ENCODE measurements at regions not wholly inside any gene's neighbourhood (a gene's known extent, or its start where the extent isn't known, plus 50 kb on each side); places are given as distances from the start of the nearest gene placed in this dataset.

DNA sequence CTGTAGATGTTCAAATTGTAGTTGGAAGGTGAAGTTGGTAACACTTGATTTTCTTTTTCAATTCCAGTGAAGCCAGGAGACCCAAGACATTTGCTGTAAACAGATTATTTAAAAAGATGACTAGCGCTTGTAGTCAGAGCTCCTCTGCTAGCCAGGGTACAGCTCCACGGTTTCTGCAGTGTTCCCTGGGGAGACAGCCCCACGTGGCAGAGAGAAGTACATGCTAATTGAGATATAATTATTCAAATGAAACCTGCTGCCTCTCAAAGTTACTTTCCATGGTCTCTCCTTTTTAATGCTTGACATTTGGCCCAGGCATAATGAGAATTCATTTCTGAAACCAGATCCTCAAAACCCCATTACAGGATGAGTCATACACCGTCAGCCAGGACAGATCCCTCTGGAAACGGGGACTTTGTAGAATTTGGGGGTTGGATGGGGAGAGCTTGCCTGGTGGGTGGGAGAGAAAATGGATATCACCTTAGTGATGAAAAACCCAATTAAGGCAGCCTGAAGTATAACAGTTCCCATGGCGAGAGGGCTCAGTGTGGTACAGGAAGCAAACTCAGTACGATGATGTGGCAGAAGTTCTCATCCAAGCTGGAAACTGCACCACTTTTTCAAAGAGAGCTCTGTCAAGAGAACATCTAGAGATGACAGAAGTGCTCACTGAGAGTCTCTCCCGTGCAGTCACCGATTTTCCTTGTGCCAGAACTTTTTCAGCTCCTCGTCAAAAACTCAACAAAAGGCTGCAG is 637.7 kb upstream of the TMEM132C start:
- intact Hi-C loops (cut with micrococcal nuclease): no loop called here
- Mint-ChIP-seq H3K36me3 (no peaks in the 10 kb centered on the region), H3K27me3 (ENCODE audit: low read depth in 2 of 2) (no peaks in the 10 kb centered on the region), H3K9me3 (peaks cover 0 to 6% of the 10 kb centered on the region in 2 donors), H3K27ac (no peak overlapping the region), H3K4me1 (no peaks in the 10 kb centered on the region), H3K4me3 (no peak overlapping the region)
- 79% methylated on average over 10 of the region's 10 CpGs for WGBS (ENCODE audit: insufficient coverage)
- no peaks in the 10 kb centered on the region for H3K36me3 ChIP-seq (ENCODE audit: control insufficient read depth, insufficient read depth, low read length)
- ATAC-seq (no peak), DNase-seq (no peak)
- no peak overlapping the region for H3K27ac ChIP-seq (ENCODE audit: low read length)
- TF ChIP-seq, protein P1, sequence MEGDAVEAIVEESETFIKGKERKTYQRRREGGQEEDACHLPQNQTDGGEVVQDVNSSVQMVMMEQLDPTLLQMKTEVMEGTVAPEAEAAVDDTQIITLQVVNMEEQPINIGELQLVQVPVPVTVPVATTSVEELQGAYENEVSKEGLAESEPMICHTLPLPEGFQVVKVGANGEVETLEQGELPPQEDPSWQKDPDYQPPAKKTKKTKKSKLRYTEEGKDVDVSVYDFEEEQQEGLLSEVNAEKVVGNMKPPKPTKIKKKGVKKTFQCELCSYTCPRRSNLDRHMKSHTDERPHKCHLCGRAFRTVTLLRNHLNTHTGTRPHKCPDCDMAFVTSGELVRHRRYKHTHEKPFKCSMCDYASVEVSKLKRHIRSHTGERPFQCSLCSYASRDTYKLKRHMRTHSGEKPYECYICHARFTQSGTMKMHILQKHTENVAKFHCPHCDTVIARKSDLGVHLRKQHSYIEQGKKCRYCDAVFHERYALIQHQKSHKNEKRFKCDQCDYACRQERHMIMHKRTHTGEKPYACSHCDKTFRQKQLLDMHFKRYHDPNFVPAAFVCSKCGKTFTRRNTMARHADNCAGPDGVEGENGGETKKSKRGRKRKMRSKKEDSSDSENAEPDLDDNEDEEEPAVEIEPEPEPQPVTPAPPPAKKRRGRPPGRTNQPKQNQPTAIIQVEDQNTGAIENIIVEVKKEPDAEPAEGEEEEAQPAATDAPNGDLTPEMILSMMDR (IDR thresholded peaks at IDR 0.05): no peak
- H3K4me3 ChIP-seq (ENCODE audit: low read length): no peak overlapping the region
- H3K27me3 ChIP-seq (ENCODE audit: control insufficient read depth, insufficient read depth, low read length): no peaks in the 10 kb centered on the region
- peaks cover 2% of the 10 kb centered on the region for H3K9me3 ChIP-seq (ENCODE audit: control insufficient read depth, insufficient read depth, low read length)
- no peaks in the 10 kb centered on the region for H3K4me1 ChIP-seq (ENCODE audit: control insufficient read depth, insufficient read depth, low read length)

GRCh38 chr12:127632461-127632860 is 634.5 kb upstream of the TMEM132C start:
- WGBS (ENCODE audit: insufficient coverage): 89% methylated on average over 11 of the region's 11 CpGs
- ATAC-seq (no peak), DNase-seq (no peak)
- Mint-ChIP-seq H3K27ac (no peak overlapping the region), H3K27me3 (ENCODE audit: low read depth in 2 of 2) (no peaks in the 10 kb centered on the region), H3K36me3 (no peaks in the 10 kb centered on the region), H3K4me1 (no peaks in the 10 kb centered on the region), H3K4me3 (no peak overlapping the region), H3K9me3 (peaks cover 0 to 6% of the 10 kb centered on the region in 2 donors)
- Histone ChIP-seq H3K36me3 (ENCODE audit: control insufficient read depth, insufficient read depth, low read length) (no peaks in the 10 kb centered on the region), H3K27me3 (ENCODE audit: control insufficient read depth, insufficient read depth, low read length) (no peaks in the 10 kb centered on the region), H3K27ac (ENCODE audit: low read length) (no peak overlapping the region), H3K4me3 (ENCODE audit: low read length) (no peak overlapping the region), H3K9me3 (ENCODE audit: control insufficient read depth, insufficient read depth, low read length) (peaks cover 2% of the 10 kb centered on the region), H3K4me1 (ENCODE audit: control insufficient read depth, insufficient read depth, low read length) (no peaks in the 10 kb centered on the region)
- intact Hi-C loops (cut with micrococcal nuclease): no loop called here
- TF ChIP-seq, protein P1 (IDR thresholded peaks at IDR 0.05): no peak

DNA sequence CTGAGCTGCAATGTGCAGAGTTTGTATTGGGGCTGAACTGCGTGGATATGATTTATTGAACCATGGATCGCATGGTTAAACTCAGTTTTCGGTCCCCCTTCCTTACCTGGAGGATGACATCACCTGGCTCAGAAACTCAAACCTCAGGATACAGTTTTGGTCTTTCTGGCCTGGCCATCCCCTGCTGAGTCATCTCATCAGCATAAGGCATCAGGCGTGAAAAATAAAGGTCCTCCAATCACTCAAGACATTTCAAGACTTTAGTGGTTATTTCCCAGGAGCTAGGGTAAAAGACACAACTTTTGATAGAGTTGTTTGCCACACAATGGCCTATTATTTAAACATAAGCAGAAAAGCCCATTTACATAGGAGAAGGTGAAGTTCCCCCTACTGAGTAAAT is 631.1 kb upstream of the TMEM132C start:
- Histone ChIP-seq H3K4me1 (ENCODE audit: control insufficient read depth, insufficient read depth, low read length) (no peaks in the 10 kb centered on the region), H3K27me3 (ENCODE audit: control insufficient read depth, insufficient read depth, low read length) (no peaks in the 10 kb centered on the region), H3K36me3 (ENCODE audit: control insufficient read depth, insufficient read depth, low read length) (no peaks in the 10 kb centered on the region), H3K4me3 (ENCODE audit: low read length) (no peak overlapping the region), H3K27ac (ENCODE audit: low read length) (no peak overlapping the region), H3K9me3 (ENCODE audit: control insufficient read depth, insufficient read depth, low read length) (peaks cover 2% of the 10 kb centered on the region)
- intact Hi-C loops (cut with micrococcal nuclease): no loop called here
- Mint-ChIP-seq H3K4me1 (no peaks in the 10 kb centered on the region), H3K27ac (no peak overlapping the region), H3K27me3 (ENCODE audit: low read depth in 2 of 2) (no peaks in the 10 kb centered on the region), H3K9me3 (peaks cover 0 to 8% of the 10 kb centered on the region in 2 donors), H3K36me3 (no peaks in the 10 kb centered on the region), H3K4me3 (no peak overlapping the region)
- DNase-seq (no peak), ATAC-seq (no peak)
- TF ChIP-seq, protein P1 (IDR thresholded peaks at IDR 0.05): no peak
- WGBS (ENCODE audit: insufficient coverage): 85% methylated on average over 4 of the region's 4 CpGs

DNA sequence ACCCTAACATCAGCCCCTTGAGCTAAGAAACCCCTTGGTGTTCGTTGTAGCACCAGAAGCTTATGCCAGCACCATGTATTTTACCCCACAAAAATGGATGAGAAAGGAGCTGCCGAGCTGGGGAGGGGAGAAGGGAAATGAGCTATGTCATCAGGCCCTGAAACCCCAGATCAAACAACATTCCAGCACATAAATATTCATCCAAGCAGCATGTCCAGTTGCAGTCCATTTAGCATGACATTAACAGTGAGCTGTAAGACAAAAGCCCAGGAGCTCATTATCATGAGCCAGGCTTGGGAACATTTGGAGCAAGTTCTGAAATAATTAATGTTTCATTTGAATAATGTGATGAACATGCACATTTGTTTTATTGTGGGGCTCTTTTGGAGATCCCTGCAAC is 630.1 kb upstream of the TMEM132C start:
- Mint-ChIP-seq H3K4me1 (no peaks in the 10 kb centered on the region), H3K36me3 (no peaks in the 10 kb centered on the region), H3K27me3 (ENCODE audit: low read depth in 2 of 2) (no peaks in the 10 kb centered on the region), H3K4me3 (no peak overlapping the region), H3K9me3 (peaks cover 0 to 5% of the 10 kb centered on the region in 2 donors), H3K27ac (no peak overlapping the region)
- Histone ChIP-seq H3K4me3 (ENCODE audit: low read length) (no peak overlapping the region), H3K36me3 (ENCODE audit: control insufficient read depth, insufficient read depth, low read length) (no peaks in the 10 kb centered on the region), H3K4me1 (ENCODE audit: control insufficient read depth, insufficient read depth, low read length) (no peaks in the 10 kb centered on the region), H3K9me3 (ENCODE audit: control insufficient read depth, insufficient read depth, low read length) (peaks cover 2% of the 10 kb centered on the region), H3K27me3 (ENCODE audit: control insufficient read depth, insufficient read depth, low read length) (no peaks in the 10 kb centered on the region), H3K27ac (ENCODE audit: low read length) (no peak overlapping the region)
- DNase-seq (no peak), ATAC-seq (no peak)
- intact Hi-C loops (cut with micrococcal nuclease): no loop called here
- TF ChIP-seq, protein P1 (IDR thresholded peaks at IDR 0.05): no peak
- WGBS (ENCODE audit: insufficient coverage): no CpG with 5 or more reads among the region's 2 CpGs

Data from natural killer cell (primary cell).